SJCRH30 (cell line): ENCODE measurements at regions not wholly inside any gene's neighbourhood (a gene's known extent, or its start where the extent isn't known, plus 50 kb on each side); places are given as distances from the start of the nearest gene placed in this dataset.

Source experiments
- DNase-seq, 2 experiments: peaks; one replicate each; pipeline ENCODE4 v3.0.0-alpha.2; 2015 to 2020
- H3K27ac ChIP-seq: fragments of 250-450 bp; sonication (Bioruptor Pico); 2 replicates; pipeline ENCODE4 v1.5.1; 2020; ENCODE audit warnings: mild to moderate bottlenecking, moderate library complexity
- H3K27me3 ChIP-seq: fragments of 250-450 bp; sonication (Bioruptor Pico); 2 replicates; pipeline ENCODE4 v1.5.1; 2020; ENCODE audit warnings: mild to moderate bottlenecking, moderate library complexity
- H3K36me3 ChIP-seq: fragments of 250-450 bp; sonication (Bioruptor Pico); 2 replicates; pipeline ENCODE4 v1.5.1; 2020; ENCODE audit warnings: mild to moderate bottlenecking, moderate library complexity
- H3K4me1 ChIP-seq: fragments of 250-450 bp; sonication (Bioruptor Pico); 2 replicates; pipeline ENCODE4 v1.5.1; 2020; ENCODE audit warnings: mild to moderate bottlenecking, moderate library complexity
- H3K4me3 ChIP-seq: fragments of 250-450 bp; sonication (Bioruptor Pico); 2 replicates; pipeline ENCODE4 v1.5.1; 2020; ENCODE audit warnings: mild to moderate bottlenecking, moderate library complexity
- H3K9me3 ChIP-seq: fragments of 250-450 bp; sonication (Bioruptor Pico); replicated peaks from 2 replicates; pipeline ENCODE4 v1.5.1; 2020; ENCODE audit warnings: mild to moderate bottlenecking, moderate library complexity

GRCh38 chr2:174022431-174022830 lies 57.3 kb upstream of the SP3 start:
- Histone ChIP-seq H3K27me3 (no peaks in the 10 kb centered on the region), H3K4me3 (no peak overlapping the region), H3K36me3 (no peaks in the 10 kb centered on the region), H3K27ac (no peak overlapping the region), H3K4me1 (peaks cover 21% of the 10 kb centered on the region; the same call in 1 of the 2 replicates), H3K9me3 (no peaks in the 10 kb centered on the region)
- no peak for DNase-seq

- no peak overlapping the region for H3K27ac ChIP-seq
- H3K36me3 ChIP-seq = no peaks in the 10 kb centered on the region
- H3K4me1 ChIP-seq = peaks cover 21% of the 10 kb centered on the region; the same call in 1 of the 2 replicates
Observed at GRCh38 chr2:174020926-174021662, 55.9 kb upstream of the SP3 start.

GRCh38 chr2:174020026-174020425 lies 54.9 kb upstream of the SP3 start:
- Histone ChIP-seq H3K36me3 (no peaks in the 10 kb centered on the region), H3K4me1 (peaks cover 25% of the 10 kb centered on the region), H3K27me3 (no peaks in the 10 kb centered on the region), H3K4me3 (no peak overlapping the region), H3K9me3 (no peaks in the 10 kb centered on the region), H3K27ac (no peak overlapping the region)
- no peak for DNase-seq

More at GRCh38 chr2:174020926-174021662, 55.9 kb upstream of the SP3 start:
- no peak for DNase-seq
- no peaks in the 10 kb centered on the region for H3K9me3 ChIP-seq
- no peaks in the 10 kb centered on the region for H3K27me3 ChIP-seq
- no peak overlapping the region for H3K4me3 ChIP-seq

DNA sequence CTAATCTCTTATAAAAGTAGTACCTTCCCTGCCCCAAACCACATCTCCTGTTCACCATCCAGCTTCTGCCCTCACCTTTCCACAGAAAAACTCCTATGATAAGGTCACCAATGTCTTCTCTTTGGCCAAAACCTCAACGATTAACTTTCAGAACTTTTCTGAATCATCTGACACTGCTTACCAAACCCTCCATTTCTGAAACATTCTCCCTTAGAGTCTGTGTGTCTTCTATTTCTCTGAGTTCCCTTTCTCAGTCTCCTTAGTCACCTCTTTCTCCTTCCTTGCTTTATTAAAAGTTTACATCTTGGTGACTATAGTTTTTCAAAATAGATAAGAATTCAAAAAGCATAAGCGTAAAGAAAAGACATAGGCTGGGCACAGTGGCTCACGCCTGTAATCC lies 51.3 kb upstream of the SP3 start:
- DNase-seq = no peak
- no peaks in the 10 kb centered on the region for H3K36me3 ChIP-seq

DNA sequence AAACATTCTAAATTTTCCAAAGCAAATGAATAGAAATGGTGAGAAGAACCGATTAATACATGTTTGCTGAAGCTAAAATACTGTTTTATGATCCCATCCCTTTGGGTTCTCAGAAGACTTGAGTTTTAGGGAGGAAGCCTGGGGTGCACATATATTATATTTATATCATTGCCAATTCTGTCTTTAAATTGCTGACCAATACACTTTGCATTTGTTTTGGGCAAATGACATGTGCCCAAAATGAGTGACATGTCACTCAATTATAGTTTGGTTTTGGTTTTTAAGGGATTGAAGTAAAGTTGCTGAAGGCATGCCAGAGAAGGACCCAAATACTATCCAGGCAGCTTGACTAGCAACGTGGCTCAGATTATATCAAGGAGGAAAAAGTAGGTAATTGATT lies 50.3 kb upstream of the SP3 start:
- Histone ChIP-seq H3K27ac (peak overlapping the region; percentile 50), H3K4me1 (peaks cover 24% of the 10 kb centered on the region), H3K4me3 (no peak overlapping the region), H3K9me3 (no peaks in the 10 kb centered on the region), H3K36me3 (no peaks in the 10 kb centered on the region), H3K27me3 (no peaks in the 10 kb centered on the region)
- no peak for DNase-seq

More for the DNA sequence above, 51.3 kb upstream of the SP3 start:
- H3K27ac ChIP-seq = no peak overlapping the region
- peaks cover 24% of the 10 kb centered on the region for H3K4me1 ChIP-seq
- H3K4me3 ChIP-seq = no peak overlapping the region
- no peaks in the 10 kb centered on the region for H3K27me3 ChIP-seq
- no peaks in the 10 kb centered on the region for H3K9me3 ChIP-seq
